ENCODE measurements at regions not wholly inside any gene's neighbourhood (a gene's known extent, or its start where the extent isn't known, plus 50 kb on each side); places are given as distances from the start of the nearest gene placed in this dataset.

DNA sequence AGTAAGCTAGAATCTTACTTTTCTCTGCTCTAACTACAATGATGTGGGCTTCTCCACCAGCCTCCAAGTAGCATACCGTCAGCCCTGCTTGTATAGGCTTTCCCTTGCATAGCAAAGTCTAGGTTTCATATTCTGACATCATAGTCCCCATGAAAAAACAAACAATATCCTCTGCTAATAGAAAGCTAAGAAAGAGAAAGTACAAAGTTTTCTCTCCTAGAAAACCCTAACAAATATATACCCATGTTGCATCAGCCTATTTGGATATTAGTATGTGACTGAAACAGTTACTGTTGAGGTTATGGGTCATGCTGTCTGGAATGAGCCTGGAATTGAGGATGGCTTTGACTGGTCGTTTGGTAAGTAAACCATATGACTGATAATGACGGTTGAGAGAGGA, 1696.0 kb downstream of the MAT2B start:
- in situ Hi-C loops (cut with MboI; ENCODE audit: low sequenced_read_pairs), result loop anchor here (10.0 kb wide), 1 partner anchor 167 kb away; no protein-coding TSS in a partner anchor

DNA sequence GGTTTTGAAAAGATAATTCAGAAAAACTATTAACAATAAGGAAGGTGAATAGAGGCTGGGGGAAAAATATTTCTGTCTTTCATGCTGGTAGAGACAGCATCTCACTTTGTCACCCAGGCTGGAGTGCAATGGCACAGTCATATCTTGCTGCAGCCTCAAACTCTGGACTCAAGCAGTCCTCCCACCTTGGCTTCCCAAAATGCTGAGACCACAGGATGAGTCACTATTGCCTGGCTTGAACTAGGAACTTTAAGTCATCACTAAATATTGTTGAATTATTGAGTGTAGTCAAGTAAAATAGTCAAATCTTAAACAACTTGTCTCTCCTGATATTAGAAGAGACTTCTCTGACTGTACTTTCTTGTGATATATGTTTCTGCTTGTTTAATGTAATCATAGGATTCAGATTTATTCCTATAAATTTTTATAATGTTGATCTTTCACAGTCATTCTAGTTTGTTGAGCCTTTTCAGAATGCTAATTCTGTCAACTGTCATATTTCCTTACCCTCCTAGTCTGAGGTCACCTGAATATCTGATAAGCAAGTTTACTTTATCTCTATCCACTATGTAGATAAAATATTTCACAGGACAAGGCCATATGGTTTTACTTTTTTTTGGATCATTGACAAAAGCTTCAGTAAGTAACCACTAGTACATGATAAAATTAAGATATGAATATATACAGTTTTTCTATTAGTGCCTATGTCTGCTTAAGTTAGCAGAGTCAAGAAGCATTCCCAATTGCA, 1696.5 kb downstream of the MAT2B start:
- in situ Hi-C loops (cut with MboI; ENCODE audit: low sequenced_read_pairs), result loop anchor here (10.0 kb wide), 1 partner anchor 167 kb away; no protein-coding TSS in a partner anchor

GRCh38 chr5:165202519-165202910, 1697.1 kb downstream of the MAT2B start:
- in situ Hi-C loops (cut with MboI; ENCODE audit: low sequenced_read_pairs), result loop anchor here (10.0 kb wide), 1 partner anchor 168 kb away; no protein-coding TSS in a partner anchor

- in situ Hi-C loops (cut with MboI; ENCODE audit: low sequenced_read_pairs), result loop anchor here (10.0 kb wide), 1 partner anchor 174 kb away; no protein-coding TSS in a partner anchor
Observed at GRCh38 chr5:165209101-165209727, 1703.8 kb downstream of the MAT2B start.

DNA sequence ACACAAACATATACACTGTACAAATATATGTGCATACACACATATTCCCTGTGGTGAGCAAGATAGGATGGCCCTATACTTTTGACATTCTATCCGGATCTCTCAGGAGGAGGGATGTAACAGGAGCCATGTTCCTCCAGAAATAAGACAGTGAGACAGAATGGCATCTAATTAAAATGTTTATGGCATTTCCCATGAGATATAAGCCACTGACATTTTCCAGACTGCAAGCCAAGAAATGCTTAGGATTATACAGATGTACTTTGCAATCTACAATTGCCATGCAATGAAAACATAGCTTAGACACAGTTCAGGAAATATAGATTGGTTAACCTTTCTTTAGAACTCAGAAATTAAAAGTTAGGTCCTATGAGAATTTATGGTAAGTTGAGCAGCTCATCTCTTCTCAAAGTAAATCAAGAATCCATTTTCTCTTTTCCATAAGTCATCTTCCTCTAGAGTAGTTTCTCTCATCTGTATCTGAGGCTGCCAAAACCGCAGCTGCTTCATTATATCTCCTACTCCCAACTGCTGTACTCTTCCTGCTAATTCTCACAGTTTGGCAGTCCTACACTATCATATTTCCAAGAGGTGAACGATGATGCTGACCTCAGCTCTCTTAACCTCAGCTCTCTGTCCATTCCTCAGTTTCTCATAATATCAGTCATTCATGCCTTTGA, 1719.1 kb downstream of the MAT2B start:
- in situ Hi-C loops (cut with MboI; ENCODE audit: low sequenced_read_pairs), result no loop called here

- in situ Hi-C loops (cut with MboI; ENCODE audit: low sequenced_read_pairs), result no loop called here
Observed at GRCh38 chr5:165227515-165227914, 1722.1 kb downstream of the MAT2B start.

- in situ Hi-C loops (cut with MboI; ENCODE audit: low sequenced_read_pairs), result no loop called here
Observed at GRCh38 chr5:165228184-165228583, 1722.8 kb downstream of the MAT2B start.

- in situ Hi-C loops (cut with MboI; ENCODE audit: low sequenced_read_pairs), result no loop called here
Observed at GRCh38 chr5:165231821-165232508, 1726.5 kb downstream of the MAT2B start.

DNA sequence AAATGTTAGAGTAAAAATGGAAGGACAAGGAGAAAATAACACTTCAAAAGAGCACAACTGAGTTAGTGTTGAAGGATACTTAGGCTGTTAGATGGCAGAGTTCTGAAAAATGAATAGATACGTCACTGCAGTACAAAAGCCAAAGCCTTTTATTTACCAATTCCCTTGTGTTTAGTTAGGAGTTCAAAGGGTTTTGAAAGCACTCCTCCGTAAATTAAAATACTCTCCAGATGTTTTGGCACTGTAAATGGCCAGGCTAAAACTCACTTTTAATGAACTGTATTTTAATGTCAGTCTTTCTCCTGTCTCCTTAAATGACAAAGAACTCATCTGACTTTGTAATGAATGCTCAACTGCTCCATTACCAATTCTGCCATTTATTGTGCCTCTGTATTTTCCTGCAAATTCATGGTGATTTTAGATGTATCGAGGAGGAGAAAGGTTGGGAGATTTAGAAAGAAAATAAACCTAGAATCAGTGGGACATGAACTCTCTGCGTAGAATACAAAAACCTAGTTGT, 1727.2 kb downstream of the MAT2B start:
- in situ Hi-C loops (cut with MboI; ENCODE audit: low sequenced_read_pairs), result no loop called here

DNA sequence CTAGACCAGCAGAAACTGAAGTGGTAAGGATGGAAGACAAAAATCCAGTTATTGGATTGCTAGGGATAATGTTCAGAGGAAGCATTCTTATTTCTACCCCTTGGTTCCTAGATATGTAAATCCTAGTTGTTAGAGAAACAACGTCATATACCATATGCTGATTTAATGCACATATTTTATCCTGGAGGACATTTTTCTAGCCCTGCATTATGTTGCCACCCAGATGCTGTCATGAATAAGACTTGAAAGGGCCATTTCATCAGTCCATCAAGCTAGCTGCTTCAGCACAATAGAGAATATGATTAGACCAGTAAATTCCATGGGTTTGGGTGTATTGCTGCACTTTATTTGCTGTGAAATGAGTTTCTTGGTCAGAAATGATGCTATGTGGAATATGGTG, 1736.4 kb downstream of the MAT2B start:
- in situ Hi-C loops (cut with MboI; ENCODE audit: low sequenced_read_pairs), result no loop called here

DNA sequence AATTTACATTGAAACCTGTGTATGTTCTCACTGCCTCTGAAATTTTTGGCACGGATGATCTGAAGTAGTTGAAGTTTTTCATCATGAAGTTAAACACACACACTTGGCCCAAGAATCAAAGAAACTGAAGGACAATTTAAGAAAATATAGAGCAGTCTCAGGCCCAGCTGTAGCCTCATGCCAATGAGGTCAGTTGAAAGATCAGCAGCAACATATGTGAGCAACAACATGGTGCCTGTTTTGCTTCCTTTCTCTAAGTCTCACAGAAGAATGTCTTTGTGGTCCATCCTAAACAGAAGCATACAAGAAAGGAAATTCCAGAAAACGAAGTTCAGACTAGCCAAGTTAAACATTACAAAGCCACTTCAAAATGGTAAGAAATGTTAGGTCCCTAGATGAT, 1737.2 kb downstream of the MAT2B start:
- in situ Hi-C loops (cut with MboI; ENCODE audit: low sequenced_read_pairs), result no loop called here

GRCh38 chr5:165244407-165244806, 1739.0 kb downstream of the MAT2B start:
- in situ Hi-C loops (cut with MboI; ENCODE audit: low sequenced_read_pairs), result no loop called here

DNA sequence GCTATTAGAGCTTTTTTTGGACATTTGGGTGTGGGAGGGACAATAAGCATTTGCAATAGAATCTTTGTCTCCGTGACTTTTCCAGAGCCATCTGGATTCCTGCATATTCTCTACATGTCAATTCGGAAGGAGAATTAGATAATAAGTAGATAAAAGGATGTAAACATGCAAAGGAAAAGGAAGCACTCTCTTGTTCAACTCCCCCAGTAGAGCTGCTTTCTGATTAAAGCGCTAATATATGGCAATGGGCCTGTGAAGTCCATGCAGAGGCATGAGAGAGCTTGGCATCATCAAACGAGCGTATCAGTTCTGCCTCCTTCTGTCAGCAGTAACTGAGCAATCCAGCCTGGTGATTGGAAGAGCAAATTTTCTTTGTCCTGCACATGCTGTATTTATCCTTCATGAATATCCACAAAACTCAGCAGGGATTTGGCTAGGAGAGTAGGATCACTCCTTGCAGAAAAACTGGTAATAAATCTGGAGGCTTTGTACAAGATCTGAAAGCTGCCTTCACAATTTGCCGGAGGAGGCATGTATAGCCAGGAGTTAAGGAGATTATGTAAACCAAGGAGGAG, 1752.9 kb downstream of the MAT2B start:
- in situ Hi-C loops (cut with MboI; ENCODE audit: low sequenced_read_pairs), result no loop called here

GRCh38 chr5:165260426-165260825, 1755.0 kb downstream of the MAT2B start:
- in situ Hi-C loops (cut with MboI; ENCODE audit: low sequenced_read_pairs), result no loop called here

GRCh38 chr5:165263536-165263935, 1758.1 kb downstream of the MAT2B start:
- in situ Hi-C loops (cut with MboI; ENCODE audit: low sequenced_read_pairs), result no loop called here

DNA sequence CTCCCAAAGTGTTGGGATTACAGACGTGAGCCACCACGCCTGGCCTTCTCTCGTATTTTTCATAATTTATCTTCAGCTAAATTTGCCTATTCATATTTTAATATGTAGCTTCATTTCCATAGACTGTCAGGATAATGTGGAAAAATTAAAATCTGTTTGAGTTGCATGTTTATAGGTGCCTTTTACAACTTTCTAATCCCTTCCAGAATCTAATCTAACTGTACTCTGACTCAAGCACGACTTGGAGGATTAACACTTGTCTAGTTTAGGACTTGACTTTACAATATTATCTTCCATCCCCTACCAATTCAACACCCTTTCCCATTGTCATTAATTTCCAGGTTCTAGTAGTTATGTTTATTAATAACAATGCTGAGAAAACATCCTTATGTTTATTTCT, 1761.5 kb downstream of the MAT2B start:
- in situ Hi-C loops (cut with MboI; ENCODE audit: low sequenced_read_pairs), result no loop called here

DNA sequence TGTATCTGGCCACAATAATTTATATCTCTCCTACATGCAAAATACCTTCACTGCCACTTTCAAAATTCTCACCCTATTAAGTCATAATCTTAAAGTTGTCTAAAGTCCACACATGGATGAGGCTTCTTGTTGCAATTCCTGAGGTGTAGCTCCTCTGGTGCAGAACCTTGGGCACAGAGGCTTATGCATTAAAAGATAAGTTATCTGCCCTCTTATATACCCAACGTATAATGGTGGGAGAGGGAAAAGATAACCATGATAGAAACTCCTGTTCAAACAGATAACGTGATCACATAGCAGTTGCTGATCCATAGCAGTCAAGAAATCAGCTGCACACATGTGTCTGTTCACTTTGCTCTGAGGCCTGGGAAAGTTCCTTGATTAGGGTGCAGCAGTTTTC, 1767.0 kb downstream of the MAT2B start:
- in situ Hi-C loops (cut with MboI; ENCODE audit: low sequenced_read_pairs), result no loop called here

- in situ Hi-C loops (cut with MboI; ENCODE audit: low sequenced_read_pairs), result no loop called here
Observed at GRCh38 chr5:165277661-165278060, 1772.2 kb downstream of the MAT2B start.

DNA sequence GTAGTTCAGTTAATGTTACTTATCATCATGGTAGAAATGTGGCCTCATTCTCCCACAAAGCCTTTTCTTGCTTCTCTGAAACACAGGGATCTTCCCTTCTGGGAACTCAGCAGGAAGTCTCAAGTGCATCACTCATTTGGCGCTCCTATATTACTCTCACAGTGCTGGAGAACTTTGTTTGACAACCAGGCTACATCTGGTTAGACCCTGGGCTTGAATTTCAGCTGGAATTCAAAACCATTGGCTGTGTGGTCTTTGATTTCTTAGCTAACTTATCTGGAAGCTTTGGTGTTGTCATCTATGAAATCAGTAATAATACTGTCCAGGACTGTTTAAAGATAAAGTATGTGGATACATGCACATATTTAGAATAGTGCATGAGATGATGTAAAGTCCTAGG, 1777.1 kb downstream of the MAT2B start:
- in situ Hi-C loops (cut with MboI; ENCODE audit: low sequenced_read_pairs), result no loop called here

DNA sequence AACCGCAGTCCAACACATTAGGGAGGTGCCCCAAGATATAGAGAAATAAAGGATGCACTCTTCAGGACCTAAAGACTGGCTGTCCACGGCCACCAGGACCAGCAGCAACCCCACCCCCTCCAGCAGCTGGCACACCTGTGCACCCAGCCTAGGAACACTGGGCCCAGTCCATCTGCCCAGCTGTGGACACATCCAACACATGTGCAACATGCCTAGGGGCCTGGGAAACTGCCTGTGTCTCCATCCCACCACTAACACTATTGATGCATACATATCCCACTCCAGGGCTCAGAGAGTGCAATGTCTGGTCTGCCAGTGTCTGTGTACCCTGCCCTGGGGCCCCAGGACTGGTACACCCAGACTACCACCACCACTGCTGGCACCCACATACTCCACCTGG, 1781.3 kb downstream of the MAT2B start:
- in situ Hi-C loops (cut with MboI; ENCODE audit: low sequenced_read_pairs), result no loop called here

DNA sequence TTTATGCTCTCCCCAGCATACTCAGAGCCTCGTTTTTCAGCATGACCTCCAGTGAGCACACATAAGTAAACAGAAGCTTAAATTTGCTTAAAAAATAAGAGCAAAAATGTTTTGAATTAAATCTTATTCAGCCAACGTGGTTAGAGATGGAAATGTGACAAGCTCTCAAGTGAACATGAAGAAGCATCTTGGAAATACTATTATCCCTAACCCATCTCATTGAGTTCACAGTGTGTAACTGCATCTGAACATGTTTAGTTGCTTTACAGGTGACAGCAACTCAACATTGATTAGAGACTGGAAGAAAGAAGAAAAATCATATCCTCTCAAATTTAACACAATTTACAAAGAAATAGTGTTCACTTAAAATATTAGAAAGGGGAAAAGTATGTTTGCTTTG, 1785.1 kb downstream of the MAT2B start:
- in situ Hi-C loops (cut with MboI; ENCODE audit: low sequenced_read_pairs), result no loop called here

Data from HL-60/S4 (cell line).